Mammary epithelial cell (primary cell): ENCODE measurements at regions not wholly inside any gene's neighbourhood (a gene's known extent, or its start where the extent isn't known, plus 50 kb on each side); places are given as distances from the start of the nearest gene placed in this dataset.

Experiments used
- EZH2 ChIP-seq: IDR thresholded peaks from 2 replicates; pipeline ENCODE4 v1.6.1; 2012; ENCODE audit warnings: low read length, inconsistent platforms, borderline replicate concordance
- TF ChIP-seq, protein P1 (sequence below), 2 donors: IDR thresholded peaks in 1 of 2; conservative IDR thresholded peaks in 1 of 2; 2 replicates each; pipeline ENCODE4 v1.5.1; 2011 to 2012; ENCODE audit warnings: inconsistent platforms in 2 of 2, low read length in 2 of 2, mild to moderate bottlenecking in 2 of 2, control low read depth in 1 of 2, low read depth in 1 of 2; ENCODE audit not compliant: insufficient read depth in 1 of 2; ENCODE audit errors: extremely low read depth in 1 of 2

DNA sequence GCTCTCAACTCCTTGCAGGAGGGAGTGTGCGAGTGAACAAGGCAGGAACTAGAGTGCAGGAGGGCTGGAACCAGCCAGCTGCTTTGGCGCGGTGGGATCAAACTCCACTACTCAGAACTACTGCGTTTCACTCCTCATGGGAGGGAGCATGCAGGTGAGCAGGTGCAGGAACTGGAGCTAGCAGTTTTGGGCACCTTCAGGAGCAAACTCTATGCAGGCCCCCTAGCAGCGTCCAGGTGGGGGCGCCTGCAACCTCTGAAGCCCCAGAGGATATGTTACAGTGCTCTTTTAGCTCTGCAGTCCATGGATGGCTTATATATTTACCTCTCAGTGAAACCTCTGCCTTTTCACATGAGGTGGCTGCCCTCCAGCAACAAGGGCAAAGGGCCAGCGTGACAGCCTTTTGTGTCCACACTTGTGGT, 1303.4 kb downstream of the PCDH9 start:
- TF ChIP-seq, protein P1, sequence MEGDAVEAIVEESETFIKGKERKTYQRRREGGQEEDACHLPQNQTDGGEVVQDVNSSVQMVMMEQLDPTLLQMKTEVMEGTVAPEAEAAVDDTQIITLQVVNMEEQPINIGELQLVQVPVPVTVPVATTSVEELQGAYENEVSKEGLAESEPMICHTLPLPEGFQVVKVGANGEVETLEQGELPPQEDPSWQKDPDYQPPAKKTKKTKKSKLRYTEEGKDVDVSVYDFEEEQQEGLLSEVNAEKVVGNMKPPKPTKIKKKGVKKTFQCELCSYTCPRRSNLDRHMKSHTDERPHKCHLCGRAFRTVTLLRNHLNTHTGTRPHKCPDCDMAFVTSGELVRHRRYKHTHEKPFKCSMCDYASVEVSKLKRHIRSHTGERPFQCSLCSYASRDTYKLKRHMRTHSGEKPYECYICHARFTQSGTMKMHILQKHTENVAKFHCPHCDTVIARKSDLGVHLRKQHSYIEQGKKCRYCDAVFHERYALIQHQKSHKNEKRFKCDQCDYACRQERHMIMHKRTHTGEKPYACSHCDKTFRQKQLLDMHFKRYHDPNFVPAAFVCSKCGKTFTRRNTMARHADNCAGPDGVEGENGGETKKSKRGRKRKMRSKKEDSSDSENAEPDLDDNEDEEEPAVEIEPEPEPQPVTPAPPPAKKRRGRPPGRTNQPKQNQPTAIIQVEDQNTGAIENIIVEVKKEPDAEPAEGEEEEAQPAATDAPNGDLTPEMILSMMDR (conservative IDR thresholded peaks at IDR 0.05 in 1 of 2, IDR thresholded peaks at IDR 0.05 in 1 of 2; ENCODE audit: extremely low read depth in 1 of 2, insufficient read depth in 1 of 2, low read depth in 1 of 2, low read length in 2 of 2), result peak; percentile 10 to 32
- no peak for TF ChIP-seq EZH2
